Adrenal gland (tissue), 5 donors: ENCODE measurements at regions not wholly inside any gene's neighbourhood (a gene's known extent, or its start where the extent isn't known, plus 50 kb on each side); places are given as distances from the start of the nearest gene placed in this dataset.

Experiments used
- POLR2A ChIP-seq, 2 donors: fragments of 450-650 bp; IDR thresholded peaks; one replicate each; pipeline ENCODE4 v1.6.1; 2017; ENCODE audit warnings: antibody characterized with exemption in 2 of 2, mild to moderate bottlenecking in 2 of 2, moderate library complexity in 1 of 2
- TF ChIP-seq, protein P1 (sequence below), 6 experiments: fragments of 450-650 bp in 4 of 6; fragments of 200-600 bp in 2 of 6; sonication (generic) in 1 of 6; IDR thresholded peaks; 1 replicate in 5 of 6; 2 replicates in 1 of 6; pipeline versions ENCODE4 v1.5.1 to v1.8.0; 2016 to 2021; ENCODE audit warnings: antibody characterized with exemption in 6 of 6, mild to moderate bottlenecking in 2 of 6, moderate library complexity in 1 of 6
- donor health status: DM: no; HTN: no; CAD: no.

DNA sequence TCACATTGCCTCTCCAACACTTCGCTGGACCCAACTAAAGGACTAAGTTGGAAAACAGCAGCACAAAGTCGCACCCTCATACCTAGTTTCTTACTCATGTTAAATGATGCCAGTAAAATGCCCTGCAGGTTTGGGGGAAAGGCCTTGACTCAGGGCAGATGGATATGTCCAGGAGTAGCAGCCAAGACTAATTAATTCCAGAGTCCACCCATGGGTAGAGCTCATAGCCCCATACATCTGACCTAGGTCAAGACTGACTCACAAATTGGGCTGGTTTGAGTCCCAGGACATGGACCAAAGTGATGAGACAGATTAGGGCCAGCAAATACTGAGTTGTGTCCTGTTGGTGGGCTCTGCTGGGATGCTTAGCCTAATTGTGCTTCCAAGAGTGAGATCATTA, 224.0 kb upstream of the BTG1 start:
- TF ChIP-seq, protein P1, sequence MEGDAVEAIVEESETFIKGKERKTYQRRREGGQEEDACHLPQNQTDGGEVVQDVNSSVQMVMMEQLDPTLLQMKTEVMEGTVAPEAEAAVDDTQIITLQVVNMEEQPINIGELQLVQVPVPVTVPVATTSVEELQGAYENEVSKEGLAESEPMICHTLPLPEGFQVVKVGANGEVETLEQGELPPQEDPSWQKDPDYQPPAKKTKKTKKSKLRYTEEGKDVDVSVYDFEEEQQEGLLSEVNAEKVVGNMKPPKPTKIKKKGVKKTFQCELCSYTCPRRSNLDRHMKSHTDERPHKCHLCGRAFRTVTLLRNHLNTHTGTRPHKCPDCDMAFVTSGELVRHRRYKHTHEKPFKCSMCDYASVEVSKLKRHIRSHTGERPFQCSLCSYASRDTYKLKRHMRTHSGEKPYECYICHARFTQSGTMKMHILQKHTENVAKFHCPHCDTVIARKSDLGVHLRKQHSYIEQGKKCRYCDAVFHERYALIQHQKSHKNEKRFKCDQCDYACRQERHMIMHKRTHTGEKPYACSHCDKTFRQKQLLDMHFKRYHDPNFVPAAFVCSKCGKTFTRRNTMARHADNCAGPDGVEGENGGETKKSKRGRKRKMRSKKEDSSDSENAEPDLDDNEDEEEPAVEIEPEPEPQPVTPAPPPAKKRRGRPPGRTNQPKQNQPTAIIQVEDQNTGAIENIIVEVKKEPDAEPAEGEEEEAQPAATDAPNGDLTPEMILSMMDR (IDR thresholded peaks at IDR 0.05): no peak
- TF ChIP-seq POLR2A (IDR thresholded peaks at IDR 0.05): no peak
